ENCODE measurements at regions not wholly inside any gene's neighbourhood (a gene's known extent, or its start where the extent isn't known, plus 50 kb on each side); places are given as distances from the start of the nearest gene placed in this dataset.
A peak's percentile ranks its signal among the peaks of the same experiment; 100 is the strongest.

- no peak for DNase-seq
These were observed 52.2 kb upstream of the SPACA1 start for GRCh38 chr6:87995461-87995860.

- peak; percentile 23 for DNase-seq
These were observed 54.3 kb upstream of the SPACA1 start for GRCh38 chr6:87993356-87993755.

- no peak for DNase-seq
These were observed 56.8 kb upstream of the SPACA1 start for GRCh38 chr6:87990871-87991270.

GRCh38 chr6:87982134-87982533 lies 65.5 kb upstream of the SPACA1 start:
- no peak for DNase-seq

GRCh38 chr6:87979737-87980136 lies 67.9 kb upstream of the SPACA1 start:
- no peak for DNase-seq

- DNase-seq = no peak
These were observed 71.0 kb upstream of the SPACA1 start for GRCh38 chr6:87976616-87977015.

- DNase-seq = no peak
These were observed 72.1 kb upstream of the SPACA1 start for GRCh38 chr6:87975561-87975960.

- no peak for DNase-seq
These were observed 75.4 kb upstream of the SPACA1 start for GRCh38 chr6:87972279-87972678.

- DNase-seq = no peak
These were observed 75.9 kb upstream of the SPACA1 start for GRCh38 chr6:87971605-87972262.

- DNase-seq = peak; percentile 29
These were observed 79.0 kb upstream of the SPACA1 start for GRCh38 chr6:87968435-87969278.

- no peak for DNase-seq
These were observed 81.8 kb upstream of the SPACA1 start for GRCh38 chr6:87965806-87966205.

GRCh38 chr6:87959083-87959482 lies 88.6 kb upstream of the SPACA1 start:
- no peak for DNase-seq

GRCh38 chr6:87951751-87952150 lies 95.9 kb upstream of the SPACA1 start:
- DNase-seq = no peak

GRCh38 chr6:87950614-87951013 lies 97.0 kb upstream of the SPACA1 start:
- no peak for DNase-seq

- no peak for DNase-seq
These were observed 98.4 kb upstream of the SPACA1 start for GRCh38 chr6:87949194-87949593.

- DNase-seq = no peak
These were observed 101.0 kb upstream of the SPACA1 start for GRCh38 chr6:87946669-87947068.

GRCh38 chr6:87945966-87946365 lies 101.7 kb upstream of the SPACA1 start:
- peak; percentile 35 for DNase-seq

- peak; percentile 17 for DNase-seq
These were observed 102.5 kb upstream of the SPACA1 start for GRCh38 chr6:87945181-87945580.

GRCh38 chr6:87944541-87944954 lies 103.1 kb upstream of the SPACA1 start:
- peak; percentile 32 for DNase-seq

- no peak for DNase-seq
These were observed 104.5 kb upstream of the SPACA1 start for GRCh38 chr6:87943191-87943590.

GRCh38 chr6:87941556-87942358 lies 105.9 kb upstream of the SPACA1 start:
- no peak for DNase-seq

GRCh38 chr6:87939776-87940175 lies 107.9 kb upstream of the SPACA1 start:
- no peak for DNase-seq

- DNase-seq = no peak
These were observed 109.4 kb upstream of the SPACA1 start for GRCh38 chr6:87938287-87938686.

Measured in occipital lobe (tissue), 1 donor.